HS-27A (cell line): ENCODE measurements at regions not wholly inside any gene's neighbourhood (a gene's known extent, or its start where the extent isn't known, plus 50 kb on each side); places are given as distances from the start of the nearest gene placed in this dataset.

Source experiments
- DNase-seq: peaks from one replicate; pipeline ENCODE4 v3.0.0-alpha.2; 2012; ENCODE audit warnings: low read depth, missing footprints

DNA sequence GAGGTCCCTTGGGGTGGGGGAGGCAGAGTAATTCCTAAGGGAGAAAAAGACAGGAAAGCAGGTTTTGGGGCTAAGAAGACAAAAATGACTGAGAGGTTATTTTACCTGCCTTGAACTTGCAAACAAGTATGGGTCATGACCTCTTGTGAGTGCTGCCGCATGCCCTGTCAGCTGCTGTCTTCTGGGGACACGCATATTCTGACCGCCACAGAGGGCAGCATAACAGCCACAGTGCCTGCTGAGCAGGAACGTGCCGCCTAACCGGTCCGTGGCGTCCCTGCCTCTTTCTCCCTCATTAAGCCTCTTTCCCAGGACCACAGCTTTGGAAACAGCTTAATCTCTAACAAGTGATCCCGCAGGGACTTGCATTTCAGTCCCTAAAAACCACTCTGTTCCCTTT lies 51.3 kb upstream of the KCNA1 start:
- no peak for DNase-seq

DNA sequence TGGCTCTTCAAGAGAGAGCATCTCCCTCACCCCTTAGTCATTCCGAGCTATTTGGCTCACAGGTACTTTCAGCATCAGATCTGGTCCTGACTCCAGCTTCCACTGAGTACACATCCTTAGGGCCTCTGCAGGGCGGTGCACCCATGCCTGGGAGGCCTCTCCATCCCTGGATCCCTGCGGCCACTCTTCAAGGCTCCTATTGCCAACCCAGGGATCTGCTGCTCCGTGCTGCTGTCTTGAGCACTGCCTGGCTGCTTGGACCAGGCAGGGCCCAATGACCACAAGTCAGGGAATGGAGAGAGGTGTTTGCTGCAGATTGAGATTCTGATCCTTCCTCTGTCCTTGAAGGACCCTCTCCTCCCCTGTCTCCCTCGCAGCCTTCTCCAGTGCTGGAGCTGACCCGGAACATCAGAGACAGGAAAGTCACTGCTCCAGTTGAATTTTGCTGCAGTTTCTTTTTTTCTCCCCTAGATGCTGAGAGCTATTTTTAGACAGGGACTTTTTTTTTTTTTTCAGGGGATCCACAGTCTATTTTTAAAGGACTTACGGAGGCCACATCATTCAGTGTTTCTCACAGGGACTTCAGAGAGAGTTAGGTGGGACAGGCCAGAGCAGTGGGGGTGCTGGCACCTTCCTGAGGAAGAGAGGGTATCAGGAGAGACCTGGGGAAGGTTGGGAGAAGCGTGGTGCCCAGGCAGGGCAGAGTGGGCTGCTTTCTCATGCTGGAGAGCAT lies 50.1 kb upstream of the KCNA1 start:
- no peak for DNase-seq
